Right cardiac atrium (tissue), 5 donors: ENCODE measurements at regions not wholly inside any gene's neighbourhood (a gene's known extent, or its start where the extent isn't known, plus 50 kb on each side); places are given as distances from the start of the nearest gene placed in this dataset.

Experiments
- ATAC-seq, 2 donors: fragments of 200-7000 bp; cut with Tn5 transposase; one replicate each; pipeline versions ENCODE4 v1.8.0 to v1.9.1; 2020; ENCODE audit warnings: moderate library complexity in 2 of 2, mild to moderate bottlenecking in 1 of 2
- DNase-seq, 3 donors: peaks; one replicate each; pipeline ENCODE4 v3.0.0-alpha.2; 2020
- H3K27ac ChIP-seq: one replicate; pipeline ENCODE4 v1.5.1; 2013; ENCODE audit warnings: mild to moderate bottlenecking, low read length, control low read depth, moderate library complexity
- H3K27me3 ChIP-seq: one replicate; pipeline ENCODE4 v1.6.1; 2013; ENCODE audit not compliant: control insufficient read depth, insufficient read depth
- H3K4me1 ChIP-seq: one replicate; pipeline ENCODE4 v1.6.1; 2013; ENCODE audit warnings: low read length; ENCODE audit not compliant: control insufficient read depth, insufficient read depth
- H3K4me3 ChIP-seq: one replicate; pipeline ENCODE4 v1.5.1; 2013; ENCODE audit warnings: low read length, control low read depth
- H3K9me3 ChIP-seq: one replicate; pipeline ENCODE4 v1.6.1; 2013; ENCODE audit warnings: low read length; ENCODE audit not compliant: control insufficient read depth
- WGBS: extraction: QIAGEN DNeasy Blood & Tissue Kit; methylation state at CpG from one replicate; pipeline ENCODE4 v1.1.7; 2013; 5-methylcytosine and 5-hydroxymethylcytosine counted together
- intact Hi-C, 4 donors: fragments of 100-400 bp; cut with DNase I; formaldehyde crosslinking; loops; one replicate each; pipeline versions ENCODE4 v1.11.0 to v1.14.0; 2022 to 2023
- donor health status: healthy with polysubstance abuse.
- donor health status: DM: no; HTN: yes; CAD: no.
- donor health status: DM: no; HTN: no; CAD: no.
- donor health status: DM: no; HTN: yes; CAD: no; lungs with severe emphysema.
- donor health status: DM: yes; HTN: yes; CAD: no.

GRCh38 chr2:236501531-236501930 is 68.1 kb upstream of the ACKR3 start:
- H3K4me1 ChIP-seq: no peaks in the 10 kb centered on the region
- no peak overlapping the region for H3K4me3 ChIP-seq
- ATAC-seq (no peak), DNase-seq (no peak)
- no peaks in the 10 kb centered on the region for H3K27me3 ChIP-seq
- H3K27ac ChIP-seq: no peak overlapping the region
- no peaks in the 10 kb centered on the region for H3K9me3 ChIP-seq
- intact Hi-C loops: no loop called here
- WGBS: 92% methylated on average over 4 of the region's 4 CpGs

- no peaks in the 10 kb centered on the region for H3K27me3 ChIP-seq
- H3K4me1 ChIP-seq: peaks cover 3% of the 10 kb centered on the region
- DNase-seq: no peak
- intact Hi-C loops: no loop called here
- H3K9me3 ChIP-seq: no peaks in the 10 kb centered on the region
- 68% methylated on average over 6 of the region's 6 CpGs for WGBS
- H3K4me3 ChIP-seq: no peak overlapping the region
- no peak overlapping the region for H3K27ac ChIP-seq
- no peak for ATAC-seq
These were observed 66.5 kb upstream of the ACKR3 start for GRCh38 chr2:236503100-236503499.

GRCh38 chr2:236503583-236503982 is 66.0 kb upstream of the ACKR3 start:
- ATAC-seq (no peak), DNase-seq (peak in 2 of 3 donors; percentile 62 to 66)
- Histone ChIP-seq H3K9me3 (no peaks in the 10 kb centered on the region), H3K27me3 (no peaks in the 10 kb centered on the region), H3K4me1 (peaks cover 3% of the 10 kb centered on the region), H3K27ac (no peak overlapping the region), H3K4me3 (no peak overlapping the region)
- intact Hi-C loops: no loop called here
- 52% methylated on average over 13 of the region's 13 CpGs for WGBS

DNA sequence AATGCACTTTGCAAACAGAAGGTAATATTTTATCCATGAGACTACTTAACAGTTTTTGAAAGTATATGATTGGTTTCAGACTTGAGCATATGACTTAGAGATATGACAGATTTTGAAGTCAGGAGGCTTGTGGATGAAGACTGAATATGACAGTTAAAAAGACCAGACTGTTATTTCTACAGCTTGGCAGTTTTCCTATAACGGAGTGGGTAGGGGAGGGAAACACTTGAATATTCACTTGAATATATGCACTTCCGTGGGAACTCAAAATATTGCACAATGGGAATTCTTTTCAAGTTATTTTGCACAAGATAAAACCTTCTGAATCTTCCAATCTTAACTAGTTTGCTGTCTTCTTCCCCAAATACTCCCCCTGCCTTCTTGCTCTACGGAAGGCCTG is 64.6 kb upstream of the ACKR3 start:
- 61% methylated on average over 3 of the region's 3 CpGs for WGBS
- Histone ChIP-seq H3K9me3 (no peaks in the 10 kb centered on the region), H3K27ac (no peak overlapping the region), H3K4me1 (peaks cover 3% of the 10 kb centered on the region), H3K27me3 (no peaks in the 10 kb centered on the region), H3K4me3 (no peak overlapping the region)
- ATAC-seq (no peak), DNase-seq (no peak)
- intact Hi-C loops: no loop called here

DNA sequence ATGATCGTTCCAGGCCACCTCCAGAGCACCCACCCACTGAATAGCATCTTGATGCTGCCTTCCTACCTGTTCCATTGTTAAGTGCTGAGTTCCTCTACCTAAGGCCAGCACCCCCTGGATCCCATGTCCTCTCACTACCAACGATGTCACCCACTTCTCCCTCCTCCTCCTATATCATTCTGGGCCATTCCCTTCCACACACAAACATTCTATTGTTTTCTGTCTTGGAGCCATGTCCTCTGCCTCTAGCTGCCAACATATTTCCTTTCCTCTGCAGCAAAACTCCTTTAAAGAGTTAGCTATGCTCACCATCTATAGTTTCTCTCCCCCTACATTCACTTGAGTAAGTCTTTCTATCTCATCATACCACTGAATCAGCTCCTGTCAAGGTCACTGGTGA is 64.0 kb upstream of the ACKR3 start:
- peaks cover 3% of the 10 kb centered on the region for H3K4me1 ChIP-seq
- intact Hi-C loops: no loop called here
- DNase-seq: no peak
- H3K27me3 ChIP-seq: no peaks in the 10 kb centered on the region
- H3K9me3 ChIP-seq: no peaks in the 10 kb centered on the region
- WGBS: 61% methylated on average over 2 of the region's 2 CpGs
- H3K27ac ChIP-seq: no peak overlapping the region
- no peak for ATAC-seq
- H3K4me3 ChIP-seq: no peak overlapping the region

- DNase-seq: peak; percentile 65 to 83 (median 73)
- H3K4me1 ChIP-seq: peaks cover 3% of the 10 kb centered on the region
- peak; percentile 64 to 81 for ATAC-seq
- no peaks in the 10 kb centered on the region for H3K9me3 ChIP-seq
- H3K27me3 ChIP-seq: no peaks in the 10 kb centered on the region
- WGBS: 19% methylated on average over 54 of the region's 56 CpGs
- no peak overlapping the region for H3K27ac ChIP-seq
- H3K4me3 ChIP-seq: peak overlapping the region; percentile 63
- intact Hi-C loops: no loop called here
These were observed 62.1 kb upstream of the ACKR3 start for GRCh38 chr2:236507393-236508085.

DNA sequence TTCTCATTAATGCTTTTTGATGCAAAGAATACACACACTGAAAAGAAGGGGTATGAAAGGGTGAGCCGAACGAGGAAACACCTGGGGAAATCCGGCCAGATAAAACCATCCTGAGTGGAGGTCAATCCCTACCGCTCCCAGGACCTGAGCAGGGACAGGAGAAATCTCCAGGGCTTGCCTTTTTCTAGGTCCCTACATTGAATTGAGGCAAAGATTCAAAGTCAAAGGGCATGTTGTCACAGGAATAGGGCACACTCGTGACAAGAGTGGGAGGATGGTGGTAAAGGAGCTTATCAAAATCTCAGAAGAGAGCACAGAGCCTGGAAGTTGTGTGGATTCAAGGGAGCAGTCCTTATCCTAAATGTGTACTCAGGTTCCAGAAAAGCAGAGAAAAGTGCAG is 61.2 kb upstream of the ACKR3 start:
- intact Hi-C loops: no loop called here
- H3K4me3 ChIP-seq: no peak overlapping the region
- peaks cover 3% of the 10 kb centered on the region for H3K4me1 ChIP-seq
- no peaks in the 10 kb centered on the region for H3K9me3 ChIP-seq
- ATAC-seq (no peak), DNase-seq (no peak)
- 71% methylated on average over 5 of the region's 5 CpGs for WGBS
- no peak overlapping the region for H3K27ac ChIP-seq
- no peaks in the 10 kb centered on the region for H3K27me3 ChIP-seq

GRCh38 chr2:236510034-236510433 is 59.6 kb upstream of the ACKR3 start:
- DNase-seq (no peak), ATAC-seq (no peak)
- 79% methylated on average over 2 of the region's 2 CpGs for WGBS
- Histone ChIP-seq H3K4me1 (peaks cover 3% of the 10 kb centered on the region), H3K27me3 (no peaks in the 10 kb centered on the region), H3K9me3 (no peaks in the 10 kb centered on the region), H3K4me3 (no peak overlapping the region), H3K27ac (no peak overlapping the region)
- intact Hi-C loops: loop anchor here (5.0 to 10.0 kb wide), 3 partner anchors 57 to 517 kb away; partner anchors contain the start of gene ACKR3 (in 1 of the 4)

DNA sequence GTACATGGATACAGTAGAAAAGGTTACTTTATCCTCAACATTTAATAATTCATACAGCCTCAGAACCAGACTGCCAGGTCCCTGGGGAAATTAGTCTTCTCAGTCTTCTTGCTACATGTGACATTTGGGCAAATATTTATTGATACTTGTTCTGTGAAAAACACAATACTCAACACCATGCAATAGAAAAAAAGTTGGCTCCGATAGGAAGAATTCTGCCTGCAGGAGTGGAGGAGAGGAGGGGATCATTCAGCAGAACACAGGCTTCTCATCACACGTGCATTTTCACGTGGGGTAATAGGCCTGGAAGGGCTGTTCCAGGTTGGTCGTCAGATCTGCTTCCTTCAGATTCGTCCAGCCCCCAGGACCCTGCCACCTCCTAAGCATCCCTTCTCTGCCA is 58.4 kb upstream of the ACKR3 start:
- Histone ChIP-seq H3K27me3 (no peaks in the 10 kb centered on the region), H3K4me3 (no peak overlapping the region), H3K27ac (no peak overlapping the region), H3K4me1 (peaks cover 3% of the 10 kb centered on the region), H3K9me3 (no peaks in the 10 kb centered on the region)
- no peak for ATAC-seq
- no peak for DNase-seq
- intact Hi-C loops: loop anchor here (5.0 to 10.0 kb wide), 3 partner anchors 56 to 516 kb away; partner anchors contain the start of gene ACKR3 (in 1 of the 4)
- WGBS: 84% methylated on average over 5 of the region's 5 CpGs

DNA sequence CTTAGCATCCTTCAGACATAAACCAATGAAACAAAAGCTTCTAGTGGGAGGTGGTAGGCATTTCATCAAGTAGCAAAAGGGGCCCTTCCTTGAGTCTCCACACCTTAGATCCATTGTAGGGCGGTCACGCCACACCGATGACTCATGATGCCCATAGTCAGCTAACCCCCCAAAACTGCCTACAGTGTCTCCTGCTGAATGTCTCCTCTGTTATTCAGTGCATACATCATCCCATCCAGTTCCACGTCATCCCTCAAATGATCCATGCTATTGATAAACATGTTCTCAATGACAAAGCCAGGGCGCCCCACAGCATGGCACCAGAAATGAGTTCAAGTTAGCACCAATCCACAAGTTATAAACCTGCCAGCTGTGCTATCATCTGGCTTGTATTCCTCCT is 57.4 kb upstream of the ACKR3 start:
- no peak overlapping the region for H3K4me3 ChIP-seq
- WGBS: 97% methylated on average over 5 of the region's 5 CpGs

DNA sequence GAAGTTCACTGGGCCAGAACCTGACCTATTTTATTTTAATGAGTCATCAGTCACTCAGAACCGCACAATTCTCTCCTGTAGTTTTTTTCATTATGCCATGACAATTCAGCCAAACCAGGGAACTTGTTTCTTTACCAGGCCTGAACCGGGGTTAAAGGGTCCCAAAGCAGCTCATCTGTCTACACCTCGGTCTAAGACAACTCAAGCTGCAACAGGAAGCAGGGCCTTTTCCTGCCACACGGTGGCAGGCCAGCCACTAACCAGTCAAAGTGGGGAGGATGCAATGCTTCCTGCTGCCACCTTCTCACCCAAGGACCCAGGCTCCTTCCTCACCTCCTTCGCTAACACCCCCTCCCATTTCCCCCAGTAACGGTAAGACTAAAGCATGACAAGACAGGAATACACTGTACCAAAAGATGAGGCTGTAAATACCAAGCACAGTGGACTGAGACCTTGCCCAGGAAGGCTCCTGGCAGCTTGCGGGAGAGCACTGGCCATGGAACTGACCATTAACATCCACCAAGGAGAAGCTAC is 56.7 kb upstream of the ACKR3 start:
- intact Hi-C loops: loop anchor here (5.0 to 10.0 kb wide), 3 partner anchors 54 to 514 kb away; partner anchors contain the start of gene ACKR3 (in 1 of the 4)
- peak; percentile 64 to 89 (median 80) for DNase-seq
- Histone ChIP-seq H3K27ac (no peak overlapping the region), H3K4me1 (no peaks in the 10 kb centered on the region), H3K9me3 (no peaks in the 10 kb centered on the region), H3K27me3 (no peaks in the 10 kb centered on the region), H3K4me3 (no peak overlapping the region)
- 21% methylated on average over 7 of the region's 7 CpGs for WGBS
- ATAC-seq: peak; percentile 86 to 95

More for the DNA sequence above, 57.4 kb upstream of the ACKR3 start:
- Histone ChIP-seq H3K27ac (no peak overlapping the region), H3K9me3 (no peaks in the 10 kb centered on the region), H3K4me1 (peaks cover under 1% of the 10 kb centered on the region), H3K27me3 (no peaks in the 10 kb centered on the region)
- intact Hi-C loops: loop anchor here (5.0 to 10.0 kb wide), 3 partner anchors 55 to 515 kb away; partner anchors contain the start of gene ACKR3 (in 1 of the 4)
- DNase-seq: no peak
- no peak for ATAC-seq
